ENCODE measurements at regions not wholly inside any gene's neighbourhood (a gene's known extent, or its start where the extent isn't known, plus 50 kb on each side); places are given as distances from the start of the nearest gene placed in this dataset.
"Not testable (repeated sequence)": the region's sequence is repeated elsewhere in the genome, so short reads cannot be mapped to it uniquely, and the experiment has no call there.

DNA sequence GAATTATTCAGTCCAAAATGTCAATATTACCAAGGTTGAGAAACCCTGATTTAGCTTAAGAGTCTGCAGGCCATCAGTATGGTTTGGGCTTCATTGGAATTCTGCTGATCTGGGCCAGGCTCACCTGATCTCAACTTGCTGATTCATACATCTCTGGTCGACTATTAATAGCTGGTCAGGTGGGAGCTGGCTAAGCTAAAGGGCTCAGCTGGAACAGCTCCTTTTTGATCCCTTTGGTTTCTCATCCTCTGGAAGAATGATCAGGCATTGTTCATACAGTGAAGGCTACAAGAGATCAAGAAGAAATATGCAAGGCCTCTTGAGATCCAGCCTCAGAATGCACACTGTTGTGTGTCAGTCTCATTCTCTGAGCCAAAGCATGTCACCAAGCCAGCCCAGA lies 123.3 kb upstream of the MME start:
- no peak overlapping the region for H3K4me3 Mint-ChIP-seq
- peaks cover 7% of the 10 kb centered on the region for H3K9me3 Mint-ChIP-seq
- H3K4me1 Mint-ChIP-seq: no peaks in the 10 kb centered on the region
- no peaks in the 10 kb centered on the region for H3K27me3 Mint-ChIP-seq
- H3K36me3 Mint-ChIP-seq (ENCODE audit: low read depth): no peaks in the 10 kb centered on the region
- no peak overlapping the region for H3K27ac Mint-ChIP-seq
- ATAC-seq (replicated peaks): no peak

DNA sequence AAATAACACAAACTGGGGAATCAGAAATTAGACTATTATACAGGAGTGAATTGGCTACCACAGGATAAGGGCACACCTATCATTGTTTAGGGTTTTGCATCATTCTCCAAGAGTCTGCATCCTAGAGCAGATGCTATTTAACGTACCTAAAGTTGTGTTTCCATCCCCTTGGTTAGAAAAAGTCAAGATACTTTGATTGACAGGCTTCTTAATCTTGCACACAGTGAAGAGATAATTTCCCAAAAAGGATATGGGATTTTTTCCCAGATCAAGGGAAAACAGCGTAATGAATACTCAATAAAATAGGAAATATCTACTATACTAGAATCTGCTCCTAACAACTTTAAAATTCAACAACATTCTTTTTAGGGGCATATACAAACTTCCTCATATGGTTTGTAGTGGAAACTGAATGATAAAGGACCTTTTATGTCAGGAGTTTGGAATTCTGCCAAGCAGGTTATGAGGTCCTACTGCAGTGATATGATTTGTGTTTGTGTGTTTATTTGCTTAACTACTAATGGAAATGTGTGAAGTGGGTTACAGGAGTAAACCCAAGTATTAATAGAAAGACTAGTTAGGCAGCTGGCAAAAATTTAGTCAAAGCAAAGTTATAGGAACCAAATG lies 124.1 kb upstream of the MME start:
- H3K9me3 Mint-ChIP-seq: peaks cover 11% of the 10 kb centered on the region
- no peaks in the 10 kb centered on the region for H3K27me3 Mint-ChIP-seq
- no peaks in the 10 kb centered on the region for H3K4me1 Mint-ChIP-seq
- no peaks in the 10 kb centered on the region for H3K36me3 Mint-ChIP-seq (ENCODE audit: low read depth)
- no peak overlapping the region for H3K4me3 Mint-ChIP-seq
- no peak overlapping the region for H3K27ac Mint-ChIP-seq
- ATAC-seq (replicated peaks): no peak

DNA sequence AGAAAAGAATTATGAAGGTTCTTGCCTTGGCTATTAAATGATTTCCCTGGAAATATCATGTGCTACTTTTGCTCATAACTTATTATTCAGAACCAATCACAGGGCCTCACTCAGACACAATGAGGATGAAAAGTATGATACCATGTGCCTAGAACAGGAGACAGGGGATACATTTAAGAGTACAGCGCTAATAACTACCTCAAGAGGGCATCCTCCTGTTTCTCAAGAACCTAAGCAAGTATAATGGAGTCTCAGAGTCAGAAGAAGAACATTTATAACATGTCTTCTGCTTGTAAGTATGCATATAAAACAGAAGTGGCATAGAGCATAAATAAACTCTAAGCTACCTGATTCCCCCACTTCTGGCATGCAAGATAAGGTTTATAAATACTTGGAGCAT lies 125.4 kb upstream of the MME start:
- Mint-ChIP-seq H3K36me3 (ENCODE audit: low read depth) (no peaks in the 10 kb centered on the region), H3K27me3 (no peaks in the 10 kb centered on the region), H3K4me3 (no peak overlapping the region), H3K4me1 (no peaks in the 10 kb centered on the region), H3K9me3 (peaks cover 11% of the 10 kb centered on the region), H3K27ac (no peak overlapping the region)
- no peak for ATAC-seq (replicated peaks)

DNA sequence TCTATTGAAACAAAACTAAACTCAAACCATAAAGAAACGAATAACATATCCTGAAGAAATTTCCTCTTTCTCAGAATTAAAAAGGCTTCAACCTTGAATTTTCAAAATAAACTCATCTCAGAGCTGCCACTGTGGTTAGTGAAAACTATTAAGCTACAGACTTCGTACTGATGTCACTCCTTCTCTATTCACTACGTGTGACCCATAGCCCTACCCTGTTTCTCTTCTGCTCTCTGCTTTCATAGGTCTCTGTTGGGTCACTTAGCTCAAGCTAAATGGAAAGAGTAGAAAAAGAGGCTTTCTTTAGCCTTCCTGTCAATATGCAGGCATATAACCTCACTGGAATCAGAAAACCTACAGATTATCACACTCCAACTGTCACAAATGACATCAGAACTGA lies 126.6 kb upstream of the MME start:
- no peak overlapping the region for H3K4me3 Mint-ChIP-seq
- no peaks in the 10 kb centered on the region for H3K27me3 Mint-ChIP-seq
- peaks cover 16% of the 10 kb centered on the region for H3K9me3 Mint-ChIP-seq
- H3K27ac Mint-ChIP-seq: no peak overlapping the region
- no peak for ATAC-seq (replicated peaks)
- no peaks in the 10 kb centered on the region for H3K36me3 Mint-ChIP-seq (ENCODE audit: low read depth)
- no peaks in the 10 kb centered on the region for H3K4me1 Mint-ChIP-seq

DNA sequence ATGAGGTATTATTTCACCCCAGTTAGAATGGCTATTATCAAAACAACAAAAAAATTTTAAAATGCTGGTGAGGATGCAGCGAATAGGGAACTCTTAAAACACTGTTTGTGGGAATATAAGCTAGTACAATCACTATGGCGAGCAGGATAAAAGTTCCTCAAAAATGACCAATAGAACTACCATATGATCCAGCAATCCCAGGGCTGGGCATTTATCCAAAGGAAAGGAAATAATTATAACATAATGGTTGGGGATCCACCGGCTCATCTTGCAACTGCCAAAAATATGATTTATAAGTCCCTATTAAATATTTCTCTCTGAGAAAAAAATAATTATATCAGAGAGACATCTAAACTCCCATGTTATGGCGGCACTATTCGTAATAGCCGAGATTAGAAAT lies 127.6 kb upstream of the MME start:
- peaks cover 18% of the 10 kb centered on the region for H3K9me3 Mint-ChIP-seq
- no peak overlapping the region for H3K27ac Mint-ChIP-seq
- H3K4me3 Mint-ChIP-seq: no peak overlapping the region
- H3K4me1 Mint-ChIP-seq: no peaks in the 10 kb centered on the region
- H3K27me3 Mint-ChIP-seq: no peaks in the 10 kb centered on the region
- no peaks in the 10 kb centered on the region for H3K36me3 Mint-ChIP-seq (ENCODE audit: low read depth)
- no peak for ATAC-seq (replicated peaks)

DNA sequence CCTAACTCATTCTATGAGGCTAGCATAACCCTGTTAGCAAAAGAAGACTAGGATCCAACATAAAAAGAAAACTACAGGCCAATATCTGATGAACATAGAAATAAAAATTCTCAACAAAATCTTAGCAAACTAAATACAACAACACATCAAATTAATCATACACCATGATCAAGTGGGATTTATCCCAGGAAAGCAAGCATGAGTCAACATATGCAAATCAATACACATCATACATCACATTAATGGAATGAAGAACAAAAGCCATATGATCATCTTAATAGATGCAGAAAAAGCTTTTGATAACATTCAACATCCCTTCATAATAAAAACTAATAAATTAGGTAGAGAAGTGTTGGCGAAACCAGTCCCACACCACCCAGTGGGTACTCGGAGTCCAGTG lies 136.1 kb upstream of the MME start:
- no peaks in the 10 kb centered on the region for H3K36me3 Mint-ChIP-seq (ENCODE audit: low read depth)
- H3K4me1 Mint-ChIP-seq: no peaks in the 10 kb centered on the region
- H3K27ac Mint-ChIP-seq: no peak overlapping the region
- H3K9me3 Mint-ChIP-seq: peaks cover 18% of the 10 kb centered on the region
- no peaks in the 10 kb centered on the region for H3K27me3 Mint-ChIP-seq
- no peak overlapping the region for H3K4me3 Mint-ChIP-seq
- no peak for ATAC-seq (replicated peaks)

DNA sequence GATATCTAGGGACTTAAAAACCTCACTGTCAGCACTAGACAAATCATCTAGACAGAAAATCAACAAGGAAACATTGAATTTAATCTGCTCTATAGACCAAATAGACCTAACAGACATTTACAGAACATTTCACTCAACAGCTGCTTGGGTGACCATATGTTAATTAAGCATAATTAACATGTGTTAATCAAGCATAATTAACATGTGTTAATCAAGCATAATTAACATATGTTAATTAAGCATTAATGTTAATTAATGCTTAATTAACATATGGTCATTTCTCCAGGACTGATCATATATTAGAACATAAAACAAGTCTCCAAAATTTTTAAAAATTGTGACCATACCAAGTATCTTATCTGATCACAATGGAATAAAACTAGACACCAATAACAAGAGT lies 137.3 kb upstream of the MME start:
- no peaks in the 10 kb centered on the region for H3K27me3 Mint-ChIP-seq
- H3K9me3 Mint-ChIP-seq: peaks cover 17% of the 10 kb centered on the region
- no peak overlapping the region for H3K27ac Mint-ChIP-seq
- no peak for ATAC-seq (replicated peaks)
- H3K4me3 Mint-ChIP-seq: no peak overlapping the region
- H3K4me1 Mint-ChIP-seq: no peaks in the 10 kb centered on the region
- H3K36me3 Mint-ChIP-seq (ENCODE audit: low read depth): no peaks in the 10 kb centered on the region

DNA sequence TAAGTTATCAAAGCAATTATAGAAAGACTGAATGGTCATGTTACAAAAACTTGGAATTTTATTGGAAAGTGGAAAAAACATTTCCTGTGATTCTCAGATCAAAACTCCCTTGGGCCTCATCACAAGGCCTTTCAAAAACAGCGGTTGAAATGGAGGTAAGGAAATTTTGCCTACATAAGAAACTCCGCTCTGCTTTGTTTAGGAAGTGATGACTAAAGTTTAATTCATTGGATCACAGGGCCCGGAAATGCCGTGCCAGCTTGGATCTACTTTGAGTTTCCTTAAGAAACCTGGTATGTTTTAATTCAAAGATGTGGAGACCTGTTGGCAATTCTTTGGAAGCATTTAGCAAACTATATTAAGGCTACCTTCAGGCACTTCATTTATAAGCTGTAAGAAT lies 143.9 kb upstream of the MME start:
- peaks cover 16% of the 10 kb centered on the region for H3K9me3 Mint-ChIP-seq
- no peaks in the 10 kb centered on the region for H3K36me3 Mint-ChIP-seq (ENCODE audit: low read depth)
- no peak overlapping the region for H3K4me3 Mint-ChIP-seq
- H3K27ac Mint-ChIP-seq: no peak overlapping the region
- ATAC-seq (replicated peaks): no peak
- H3K27me3 Mint-ChIP-seq: no peaks in the 10 kb centered on the region
- no peaks in the 10 kb centered on the region for H3K4me1 Mint-ChIP-seq

DNA sequence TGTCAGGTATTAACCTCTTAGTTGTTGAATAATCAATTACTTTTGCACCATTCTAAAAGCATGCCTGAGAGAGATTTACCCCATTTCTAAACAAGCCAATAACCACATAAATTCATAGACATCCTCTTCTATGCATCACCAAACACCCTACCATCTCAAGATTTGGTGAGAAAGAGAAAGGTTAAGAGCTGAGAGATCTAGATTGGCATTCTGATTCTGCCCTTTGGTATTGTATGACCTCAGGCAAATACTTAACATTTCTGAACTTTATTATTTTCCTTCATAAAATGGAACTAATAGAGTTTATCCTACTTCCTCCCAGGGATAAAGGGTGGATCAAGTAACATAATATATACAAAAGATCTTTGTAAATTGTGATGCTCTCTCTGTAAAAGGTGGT lies 146.5 kb upstream of the MME start:
- no peak overlapping the region for H3K4me3 Mint-ChIP-seq
- no peak for ATAC-seq (replicated peaks)
- no peaks in the 10 kb centered on the region for H3K27me3 Mint-ChIP-seq
- no peaks in the 10 kb centered on the region for H3K4me1 Mint-ChIP-seq
- H3K36me3 Mint-ChIP-seq (ENCODE audit: low read depth): no peaks in the 10 kb centered on the region
- H3K27ac Mint-ChIP-seq: no peak overlapping the region
- H3K9me3 Mint-ChIP-seq: peaks cover 5% of the 10 kb centered on the region

DNA sequence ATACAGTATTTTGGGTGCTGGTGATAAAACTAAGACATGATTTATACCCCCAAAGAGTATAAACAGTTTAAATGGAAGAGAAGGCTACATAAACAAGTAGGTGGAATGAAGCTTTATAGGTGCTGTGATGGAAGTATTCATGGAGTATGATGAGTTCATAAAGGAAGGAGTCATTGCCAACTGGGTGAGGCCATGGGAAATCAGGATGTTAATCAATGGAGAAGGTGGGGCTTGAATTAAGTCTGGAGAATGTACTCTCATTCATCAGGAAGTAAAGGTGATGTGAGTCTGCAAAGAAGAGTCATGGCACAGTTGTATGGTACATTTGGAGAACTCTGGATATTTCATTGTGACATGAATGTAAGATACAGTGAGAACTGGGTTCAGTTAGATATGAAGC lies 147.5 kb upstream of the MME start:
- no peak overlapping the region for H3K27ac Mint-ChIP-seq
- H3K27me3 Mint-ChIP-seq: no peaks in the 10 kb centered on the region
- H3K36me3 Mint-ChIP-seq (ENCODE audit: low read depth): no peaks in the 10 kb centered on the region
- no peak overlapping the region for H3K4me3 Mint-ChIP-seq
- H3K4me1 Mint-ChIP-seq: no peaks in the 10 kb centered on the region
- H3K9me3 Mint-ChIP-seq: peaks cover 5% of the 10 kb centered on the region
- ATAC-seq (replicated peaks): no peak

DNA sequence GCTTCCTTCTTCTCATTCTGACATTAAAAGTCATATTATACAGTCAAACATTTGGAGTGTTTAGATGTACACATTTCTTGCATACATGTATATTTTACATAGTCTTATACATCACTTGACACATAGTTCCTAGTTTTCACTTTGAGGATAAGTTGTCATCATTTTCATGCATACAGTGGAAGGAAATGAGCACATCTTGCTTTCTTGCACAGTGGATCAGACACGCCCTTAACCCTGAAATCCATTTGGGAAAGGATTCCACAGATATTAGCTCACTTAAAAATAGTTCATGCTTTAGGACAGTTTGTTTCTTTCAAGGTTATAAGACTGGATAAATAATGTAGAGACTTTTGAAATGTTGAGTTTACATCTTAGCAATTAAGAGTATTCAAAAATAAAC lies 148.6 kb upstream of the MME start:
- peaks cover 5% of the 10 kb centered on the region for H3K9me3 Mint-ChIP-seq
- H3K27me3 Mint-ChIP-seq: no peaks in the 10 kb centered on the region
- H3K27ac Mint-ChIP-seq: no peak overlapping the region
- no peak for ATAC-seq (replicated peaks)
- H3K36me3 Mint-ChIP-seq (ENCODE audit: low read depth): no peaks in the 10 kb centered on the region
- H3K4me1 Mint-ChIP-seq: no peaks in the 10 kb centered on the region
- no peak overlapping the region for H3K4me3 Mint-ChIP-seq

DNA sequence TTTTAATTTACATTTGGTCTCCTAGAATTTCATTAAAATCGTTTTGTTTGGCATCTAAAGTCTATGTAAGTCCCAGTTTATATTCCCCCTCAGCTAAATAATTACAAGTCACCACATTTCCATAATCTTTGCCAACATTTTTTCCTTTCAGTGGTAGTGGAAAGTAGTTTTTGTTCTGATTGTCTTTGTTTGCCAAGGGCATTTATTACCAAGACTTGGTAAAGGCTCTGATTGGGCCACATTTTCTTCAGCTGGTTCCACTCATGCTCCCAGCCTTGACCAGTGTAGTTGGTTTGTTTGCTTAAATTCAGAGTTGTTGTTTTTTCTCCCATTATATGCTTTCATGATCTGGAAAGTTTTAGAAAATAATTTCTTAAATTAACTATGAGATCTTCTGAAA lies 153.4 kb upstream of the MME start:
- H3K36me3 Mint-ChIP-seq (ENCODE audit: low read depth): no peaks in the 10 kb centered on the region
- no peaks in the 10 kb centered on the region for H3K4me1 Mint-ChIP-seq
- H3K27me3 Mint-ChIP-seq: no peaks in the 10 kb centered on the region
- peaks cover 6% of the 10 kb centered on the region for H3K9me3 Mint-ChIP-seq
- no peak overlapping the region for H3K4me3 Mint-ChIP-seq
- no peak for ATAC-seq (replicated peaks)
- no peak overlapping the region for H3K27ac Mint-ChIP-seq

DNA sequence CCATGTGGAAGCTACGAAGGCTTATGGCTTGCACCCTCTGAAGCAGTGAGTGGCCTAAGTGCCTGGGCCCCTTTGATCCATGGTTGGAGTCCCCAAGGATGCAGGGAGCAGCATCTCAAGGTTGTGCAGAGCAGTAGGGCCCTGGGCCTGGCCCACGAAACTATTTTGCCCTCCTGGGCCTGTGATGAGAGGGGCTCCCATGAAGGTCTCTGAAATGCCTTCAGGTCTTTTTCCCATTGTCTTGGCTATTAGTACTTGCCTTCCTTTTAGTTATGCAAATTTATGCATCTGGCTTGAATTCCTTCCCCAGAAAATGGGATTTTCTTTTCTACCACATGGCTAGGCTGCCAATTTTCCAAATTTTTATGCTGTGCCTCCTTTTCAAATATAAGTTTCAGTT lies 158.8 kb upstream of the MME start:
- no peak for ATAC-seq (replicated peaks)
- H3K27me3 Mint-ChIP-seq: no peaks in the 10 kb centered on the region
- no peak overlapping the region for H3K27ac Mint-ChIP-seq
- no peaks in the 10 kb centered on the region for H3K36me3 Mint-ChIP-seq (ENCODE audit: low read depth)
- peaks cover 6% of the 10 kb centered on the region for H3K9me3 Mint-ChIP-seq
- no peaks in the 10 kb centered on the region for H3K4me1 Mint-ChIP-seq
- no peak overlapping the region for H3K4me3 Mint-ChIP-seq

DNA sequence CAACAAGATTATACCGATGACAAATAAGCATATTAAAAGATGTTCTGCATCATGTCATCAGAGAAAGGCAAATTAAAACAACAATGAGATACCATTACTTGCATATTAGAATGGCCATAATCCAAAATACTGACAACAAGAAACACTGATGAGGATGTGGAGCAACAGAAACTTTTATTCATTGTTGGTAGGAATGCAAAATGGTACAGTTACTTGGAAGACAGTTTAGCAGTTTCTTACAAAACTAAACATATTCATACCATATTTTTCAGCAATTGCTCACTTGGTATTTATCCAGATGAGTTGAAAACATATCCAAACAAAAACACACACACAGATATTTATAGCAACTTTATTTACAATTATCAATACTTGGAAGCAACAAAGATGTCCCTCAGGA lies 160.9 kb upstream of the MME start:
- H3K36me3 Mint-ChIP-seq (ENCODE audit: low read depth): no peaks in the 10 kb centered on the region
- no peak for ATAC-seq (replicated peaks)
- no peaks in the 10 kb centered on the region for H3K27me3 Mint-ChIP-seq
- peaks cover 6% of the 10 kb centered on the region for H3K9me3 Mint-ChIP-seq
- no peak overlapping the region for H3K27ac Mint-ChIP-seq
- no peak overlapping the region for H3K4me3 Mint-ChIP-seq
- H3K4me1 Mint-ChIP-seq: no peaks in the 10 kb centered on the region

DNA sequence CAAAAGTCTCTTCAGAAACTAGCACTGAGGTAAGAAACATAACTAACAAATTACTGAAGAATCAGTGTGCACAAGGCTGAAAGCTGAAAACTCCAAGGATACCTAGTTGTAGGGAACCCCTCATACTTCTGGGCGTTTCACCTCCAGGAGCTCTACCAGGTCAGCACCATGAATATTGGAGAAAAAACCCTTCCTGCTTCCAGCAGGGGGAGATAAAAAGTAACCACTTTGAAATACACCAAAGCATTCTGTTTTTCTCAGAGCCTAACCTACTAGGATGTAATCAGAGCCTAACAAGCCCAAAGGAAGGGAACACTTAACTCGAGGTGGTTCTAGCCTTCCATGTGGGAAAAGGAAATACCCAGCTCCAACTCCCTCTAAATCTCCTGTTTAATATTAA lies 175.8 kb upstream of the MME start:
- no peaks in the 10 kb centered on the region for H3K9me3 Mint-ChIP-seq
- H3K4me1 Mint-ChIP-seq: no peaks in the 10 kb centered on the region
- no peaks in the 10 kb centered on the region for H3K36me3 Mint-ChIP-seq (ENCODE audit: low read depth)
- no peak for ATAC-seq (replicated peaks)
- H3K27ac Mint-ChIP-seq: no peak overlapping the region
- no peak overlapping the region for H3K4me3 Mint-ChIP-seq
- no peaks in the 10 kb centered on the region for H3K27me3 Mint-ChIP-seq

DNA sequence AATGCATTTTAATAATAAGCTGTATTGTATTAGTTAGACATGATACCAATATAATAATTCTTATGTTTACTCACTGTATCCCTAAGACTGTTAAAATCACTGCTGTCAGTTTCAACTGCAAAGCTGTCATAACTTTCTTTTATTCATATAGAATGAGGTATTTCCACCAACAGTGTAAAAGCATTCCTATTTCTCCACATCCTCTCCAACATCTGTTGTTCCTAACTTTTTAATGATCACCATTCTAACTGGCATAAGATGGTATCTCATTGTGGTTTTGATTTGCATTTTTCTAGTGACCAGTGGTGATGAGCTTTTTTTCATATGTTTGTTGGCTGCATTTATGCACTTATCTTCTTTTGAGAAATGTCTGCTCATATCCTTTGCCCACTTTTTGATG lies 177.6 kb upstream of the MME start:
- not testable (repeated sequence) for H3K4me1 Mint-ChIP-seq; H3K27me3 Mint-ChIP-seq; H3K27ac Mint-ChIP-seq; ATAC-seq (replicated peaks); H3K36me3 Mint-ChIP-seq (ENCODE audit: low read depth); H3K4me3 Mint-ChIP-seq; H3K9me3 Mint-ChIP-seq

Measured in activated T-helper 17 cell treated with anti-CD3 and anti-CD28 coated beads, Interleukin-2, amount 50 U/mL, for 72 hours (primary cell).